Activated CD8-positive, alpha-beta memory T cell treated with anti-CD3 and anti-CD28 coated beads for 1 hour (primary cell): ENCODE measurements at regions not wholly inside any gene's neighbourhood (a gene's known extent, or its start where the extent isn't known, plus 50 kb on each side); places are given as distances from the start of the nearest gene placed in this dataset.

ENCODE experiments used
- DNase-seq, 2 donors: peaks; one replicate each; pipeline ENCODE4 v3.0.0-alpha.2; 2020; ENCODE audit warnings: low read depth in 1 of 2; ENCODE audit errors: extremely low read depth in 1 of 2

- DNase-seq = no peak
Observed at GRCh38 chr18:37956902-37957301, 391.3 kb upstream of the CELF4 start.

- DNase-seq = no peak
Observed at GRCh38 chr18:37956020-37956419, 390.4 kb upstream of the CELF4 start.

- no peak for DNase-seq
Observed at GRCh38 chr18:37955201-37955600, 389.6 kb upstream of the CELF4 start.

GRCh38 chr18:37953876-37954275 lies 388.3 kb upstream of the CELF4 start:
- DNase-seq = no peak

GRCh38 chr18:37948471-37948870 lies 382.9 kb upstream of the CELF4 start:
- DNase-seq = no peak

GRCh38 chr18:37946324-37946723 lies 380.7 kb upstream of the CELF4 start:
- DNase-seq = no peak

- no peak for DNase-seq
Observed at GRCh38 chr18:37944700-37945270, 379.2 kb upstream of the CELF4 start.

GRCh38 chr18:37937287-37937686 lies 371.7 kb upstream of the CELF4 start:
- no peak for DNase-seq

GRCh38 chr18:37935086-37935485 lies 369.5 kb upstream of the CELF4 start:
- no peak for DNase-seq

- no peak for DNase-seq
Observed at GRCh38 chr18:37930640-37931039, 365.0 kb upstream of the CELF4 start.

GRCh38 chr18:37922162-37922561 lies 356.6 kb upstream of the CELF4 start:
- DNase-seq = no peak

GRCh38 chr18:37920865-37921264 lies 355.3 kb upstream of the CELF4 start:
- no peak for DNase-seq

GRCh38 chr18:37913051-37913450 lies 347.5 kb upstream of the CELF4 start:
- DNase-seq = no peak

GRCh38 chr18:37902344-37902743 lies 336.7 kb upstream of the CELF4 start:
- no peak for DNase-seq

GRCh38 chr18:37900326-37900725 lies 334.7 kb upstream of the CELF4 start:
- DNase-seq = no peak

- no peak for DNase-seq
Observed at GRCh38 chr18:37889963-37890362, 324.4 kb upstream of the CELF4 start.

GRCh38 chr18:37874721-37875120 lies 309.1 kb upstream of the CELF4 start:
- DNase-seq = no peak

GRCh38 chr18:37873416-37873815 lies 307.8 kb upstream of the CELF4 start:
- no peak for DNase-seq

- DNase-seq = no peak
Observed at GRCh38 chr18:37872562-37872961, 307.0 kb upstream of the CELF4 start.

- no peak for DNase-seq
Observed at GRCh38 chr18:37871561-37871960, 306.0 kb upstream of the CELF4 start.

- DNase-seq = no peak
Observed at GRCh38 chr18:37869051-37869450, 303.5 kb upstream of the CELF4 start.

GRCh38 chr18:37864122-37864521 lies 298.5 kb upstream of the CELF4 start:
- DNase-seq = no peak

- no peak for DNase-seq
Observed at GRCh38 chr18:37861981-37862380, 296.4 kb upstream of the CELF4 start.
